WERI-Rb-1 (cell line): ENCODE measurements at regions not wholly inside any gene's neighbourhood (a gene's known extent, or its start where the extent isn't known, plus 50 kb on each side); places are given as distances from the start of the nearest gene placed in this dataset.

Experiments used
- DNase-seq: peaks from one replicate; pipeline ENCODE4 v3.0.0-alpha.2; 2020
- H3K27ac ChIP-seq: fragments of 250-450 bp; sonication (Bioruptor Pico); 2 replicates; pipeline ENCODE4 v1.5.1; 2020; ENCODE audit warnings: mild to moderate bottlenecking, moderate library complexity
- H3K27me3 ChIP-seq: fragments of 250-450 bp; sonication (Bioruptor Pico); 2 replicates; pipeline ENCODE4 v1.5.1; 2021; ENCODE audit warnings: mild to moderate bottlenecking, low read depth, moderate library complexity; ENCODE audit not compliant: insufficient read depth, severe bottlenecking
- H3K36me3 ChIP-seq: fragments of 250-450 bp; sonication (Bioruptor Pico); 2 replicates; pipeline ENCODE4 v1.5.1; 2020; ENCODE audit warnings: mild to moderate bottlenecking, moderate library complexity
- H3K4me3 ChIP-seq: 2 replicates; pipeline ENCODE4 v1.5.1; 2011; ENCODE audit warnings: low read depth, mild to moderate bottlenecking, control low read depth, low read length
- H3K9me3 ChIP-seq: fragments of 250-450 bp; sonication (Bioruptor Pico); 2 replicates; pipeline ENCODE4 v1.5.1; 2021; ENCODE audit warnings: mild to moderate bottlenecking, moderate library complexity; ENCODE audit not compliant: severe bottlenecking
- TF ChIP-seq, protein P1 (sequence below): IDR thresholded peaks from 2 replicates; pipeline ENCODE4 v1.5.1; 2011; ENCODE audit warnings: low read depth, mild to moderate bottlenecking, control low read depth, inconsistent platforms, low read length

DNA sequence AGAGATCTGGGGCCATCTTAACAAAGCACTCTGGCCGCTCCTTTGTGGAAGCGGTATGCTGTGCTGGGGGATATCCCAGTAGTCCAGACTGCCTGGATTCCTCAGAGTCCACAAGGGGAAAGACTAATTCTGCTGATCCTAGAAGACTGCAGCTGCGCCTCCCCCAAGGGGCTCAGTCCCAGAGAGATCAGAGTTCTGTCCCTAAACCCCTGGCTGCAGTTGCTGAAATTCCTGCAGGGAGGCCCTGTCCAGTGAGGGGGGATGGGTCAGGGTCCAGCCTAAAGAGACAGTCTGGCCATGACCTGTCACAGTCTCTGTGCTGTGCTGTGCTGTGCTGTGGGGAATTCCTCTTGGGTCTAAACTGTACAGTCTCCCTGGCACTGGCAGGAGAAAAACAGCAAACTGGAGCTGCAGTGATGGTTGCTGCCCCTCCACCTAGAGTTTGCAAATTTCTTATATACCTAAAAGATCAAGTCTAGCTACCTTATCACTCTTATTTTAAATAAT, 575.1 kb upstream of the UBE2E2 start:
- peaks cover 1% of the 10 kb centered on the region for H3K9me3 ChIP-seq
- no peak for DNase-seq
- H3K36me3 ChIP-seq, result no peaks in the 10 kb centered on the region
- TF ChIP-seq, protein P1, sequence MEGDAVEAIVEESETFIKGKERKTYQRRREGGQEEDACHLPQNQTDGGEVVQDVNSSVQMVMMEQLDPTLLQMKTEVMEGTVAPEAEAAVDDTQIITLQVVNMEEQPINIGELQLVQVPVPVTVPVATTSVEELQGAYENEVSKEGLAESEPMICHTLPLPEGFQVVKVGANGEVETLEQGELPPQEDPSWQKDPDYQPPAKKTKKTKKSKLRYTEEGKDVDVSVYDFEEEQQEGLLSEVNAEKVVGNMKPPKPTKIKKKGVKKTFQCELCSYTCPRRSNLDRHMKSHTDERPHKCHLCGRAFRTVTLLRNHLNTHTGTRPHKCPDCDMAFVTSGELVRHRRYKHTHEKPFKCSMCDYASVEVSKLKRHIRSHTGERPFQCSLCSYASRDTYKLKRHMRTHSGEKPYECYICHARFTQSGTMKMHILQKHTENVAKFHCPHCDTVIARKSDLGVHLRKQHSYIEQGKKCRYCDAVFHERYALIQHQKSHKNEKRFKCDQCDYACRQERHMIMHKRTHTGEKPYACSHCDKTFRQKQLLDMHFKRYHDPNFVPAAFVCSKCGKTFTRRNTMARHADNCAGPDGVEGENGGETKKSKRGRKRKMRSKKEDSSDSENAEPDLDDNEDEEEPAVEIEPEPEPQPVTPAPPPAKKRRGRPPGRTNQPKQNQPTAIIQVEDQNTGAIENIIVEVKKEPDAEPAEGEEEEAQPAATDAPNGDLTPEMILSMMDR, result no peak
- H3K4me3 ChIP-seq, result no peak overlapping the region
- H3K27me3 ChIP-seq, result no peaks in the 10 kb centered on the region
- H3K27ac ChIP-seq, result no peak overlapping the region

DNA sequence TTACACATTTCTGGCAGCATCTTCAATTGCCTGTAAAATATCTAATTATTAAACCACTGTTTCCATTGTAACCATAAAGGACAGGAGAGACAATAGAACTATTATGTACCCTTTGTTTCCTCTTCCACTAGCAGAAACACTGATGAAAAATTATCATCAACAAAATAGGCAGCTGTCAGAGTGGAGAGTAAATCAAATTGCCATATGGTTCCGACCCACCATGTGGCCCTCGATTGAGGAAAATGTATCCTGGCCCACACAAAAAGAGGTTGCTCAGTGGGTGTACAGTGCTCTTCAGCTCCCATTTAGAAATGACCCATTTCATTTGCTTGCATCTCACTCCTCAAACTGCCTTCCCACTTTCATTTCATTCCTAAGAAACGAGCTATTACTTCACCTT, 570.6 kb upstream of the UBE2E2 start:
- Histone ChIP-seq H3K9me3 (no peaks in the 10 kb centered on the region), H3K27me3 (no peaks in the 10 kb centered on the region), H3K27ac (no peak overlapping the region), H3K4me3 (no peak overlapping the region), H3K36me3 (no peaks in the 10 kb centered on the region)
- TF ChIP-seq, protein P1, result no peak
- DNase-seq, result no peak

DNA sequence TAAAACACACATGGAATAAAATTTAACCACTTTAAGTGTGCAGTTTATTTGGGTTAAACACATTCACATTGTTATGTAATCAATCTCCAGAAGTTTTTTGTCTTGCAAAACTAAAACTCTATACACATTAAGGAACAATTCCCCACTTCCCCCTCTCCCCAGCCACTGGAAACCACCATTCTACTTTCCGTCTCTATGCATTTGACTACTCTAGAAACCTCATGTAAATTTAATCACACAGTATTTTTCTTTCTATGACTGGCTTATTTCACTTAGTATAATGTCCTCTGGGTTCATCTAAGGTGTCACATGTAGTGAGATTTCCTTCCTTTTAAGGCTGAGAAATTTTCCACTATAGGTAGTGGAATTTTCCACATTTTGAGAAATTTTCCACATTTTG, 568.7 kb upstream of the UBE2E2 start:
- Histone ChIP-seq H3K27ac (no peak overlapping the region), H3K9me3 (no peaks in the 10 kb centered on the region), H3K36me3 (no peaks in the 10 kb centered on the region), H3K27me3 (no peaks in the 10 kb centered on the region), H3K4me3 (no peak overlapping the region)
- DNase-seq, result no peak
- TF ChIP-seq, protein P1, result no peak

DNA sequence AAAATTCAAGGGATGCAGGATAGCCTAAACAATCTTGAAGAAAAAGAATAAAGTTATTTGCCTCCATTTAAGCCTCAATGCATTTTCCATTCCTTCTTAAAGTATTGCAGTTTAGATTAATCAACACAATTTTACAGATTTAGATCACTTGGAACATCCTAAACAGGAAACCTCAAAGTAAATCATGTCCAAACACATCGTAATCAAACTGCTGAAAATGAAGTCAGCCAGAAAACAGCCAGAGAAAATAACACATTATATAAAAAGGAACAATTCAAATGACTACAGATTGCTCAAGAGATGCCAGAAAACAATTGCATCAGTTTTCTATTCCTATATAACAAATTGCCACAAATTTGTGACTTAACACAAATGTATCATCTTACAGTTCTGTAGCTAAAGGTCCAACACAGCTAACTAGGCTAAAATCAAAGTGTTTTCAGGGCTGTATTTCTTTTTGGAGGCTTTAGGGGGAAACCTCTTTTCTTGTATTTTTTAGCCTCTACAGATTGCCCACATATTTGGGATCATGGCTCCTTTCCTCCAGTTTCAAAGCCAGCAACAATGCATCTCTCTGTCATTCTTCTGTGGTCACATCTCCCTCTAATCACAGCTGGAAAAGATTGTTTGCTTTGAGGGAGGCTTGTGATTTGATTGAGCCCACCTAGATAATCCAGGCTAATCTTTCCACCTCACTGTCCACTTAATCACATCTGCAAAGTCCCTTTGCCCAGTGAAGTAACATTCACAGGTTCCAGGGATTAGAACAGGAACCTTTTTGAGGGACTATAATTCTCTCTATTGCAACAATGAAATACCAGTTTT, 543.3 kb upstream of the UBE2E2 start:
- H3K9me3 ChIP-seq, result no peaks in the 10 kb centered on the region
- TF ChIP-seq, protein P1, result no peak
- H3K36me3 ChIP-seq, result no peaks in the 10 kb centered on the region
- H3K27ac ChIP-seq, result no peak overlapping the region
- no peak overlapping the region for H3K4me3 ChIP-seq
- H3K27me3 ChIP-seq, result no peaks in the 10 kb centered on the region
- DNase-seq, result no peak

DNA sequence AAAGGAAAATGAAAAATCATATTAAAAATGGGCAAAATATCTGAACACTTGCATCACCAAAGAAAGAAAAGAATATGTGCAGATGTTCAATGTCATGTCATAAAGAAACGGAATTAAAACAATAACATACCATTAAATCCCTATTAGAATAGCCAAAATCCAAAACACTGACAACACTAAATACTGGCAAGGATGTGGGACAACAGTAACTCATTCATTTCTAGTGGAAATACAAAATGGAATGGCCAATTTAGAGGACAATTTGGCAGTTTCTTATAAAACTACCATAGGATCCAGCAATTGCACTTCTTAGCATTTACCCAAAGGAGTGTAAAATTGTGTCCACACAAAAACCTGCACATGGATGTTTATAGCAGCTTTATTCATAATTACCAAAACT, 542.5 kb upstream of the UBE2E2 start:
- no peaks in the 10 kb centered on the region for H3K9me3 ChIP-seq
- H3K4me3 ChIP-seq, result no peak overlapping the region
- H3K27me3 ChIP-seq, result no peaks in the 10 kb centered on the region
- H3K36me3 ChIP-seq, result no peaks in the 10 kb centered on the region
- TF ChIP-seq, protein P1, result no peak
- H3K27ac ChIP-seq, result no peak overlapping the region
- DNase-seq, result no peak
